ENCODE measurements at regions not wholly inside any gene's neighbourhood (a gene's known extent, or its start where the extent isn't known, plus 50 kb on each side); places are given as distances from the start of the nearest gene placed in this dataset.

GRCh38 chr14:101504096-101504948 is 57.0 kb upstream of the DIO3 start:
- 55% methylated on average over 29 of the region's 32 CpGs for WGBS (ENCODE audit: low lambda C conversion rate)
- in situ Hi-C loops (cut with HindIII; ENCODE audit: extremely low pct_ligation_motif_present, low pct_unique_long_range_greater_than_20kb) = no loop called here
- Histone ChIP-seq H3K79me2 (ENCODE audit: insufficient read depth, low read length) (no peaks in the 10 kb centered on the region), H3K4me3 (replicated peaks in 1 of 3; ENCODE audit: insufficient read depth in 1 of 3, low read depth in 2 of 3, low read length in 3 of 3) (no peak overlapping the region), H3K27me3 (ENCODE audit: control insufficient read depth in 1 of 2, insufficient read depth in 2 of 2, low read length in 2 of 2) (peaks cover 7 to 48% of the 10 kb centered on the region in 2 experiments; a peak in 4 of 5 replicates), H2AFZ (ENCODE audit: low read length) (no peak overlapping the region), H3K9ac (ENCODE audit: insufficient read depth, low read depth, low read length) (no peak overlapping the region), H3K36me3 (replicated peaks in 1 of 2; ENCODE audit: control insufficient read depth in 1 of 2, insufficient read depth in 2 of 2, low read length in 2 of 2) (no peaks in the 10 kb centered on the region), H3K9me3 (ENCODE audit: low read length) (no peaks in the 10 kb centered on the region; the same call in 1 of the 2 replicates), H3K4me1 (ENCODE audit: insufficient read depth, low read length) (peaks cover 15% of the 10 kb centered on the region), H3K27ac (ENCODE audit: extremely low read length, insufficient read depth, low read length) (no peak overlapping the region), H3K4me2 (ENCODE audit: low read depth, low read length) (no peak overlapping the region), H4K20me1 (ENCODE audit: insufficient read depth, low read length) (no peaks in the 10 kb centered on the region)
- no peak for FAIRE-seq
- ChIA-PET CTCF (ENCODE audit: low intra/inter-chr PET ratio, low total read pairs) (no interaction called here), POLR2A (no interaction called here)
- no peak for TF ChIP-seq ZNF350 (CRISPR knock-in tag; IDR thresholded peaks at IDR 0.05; ENCODE audit: borderline replicate concordance, low read depth)
- TF ChIP-seq CBFB (CRISPR knock-in tag; IDR thresholded peaks at IDR 0.05) = no peak
- no peak for TF ChIP-seq CBX5 (CRISPR knock-in tag; IDR thresholded peaks at IDR 0.05; ENCODE audit: borderline replicate concordance)
- TF ChIP-seq NCOA5 (CRISPR knock-in tag; IDR thresholded peaks at IDR 0.05) = no peak
- no peak for TF ChIP-seq RARA (CRISPR knock-in tag; IDR thresholded peaks at IDR 0.05)
- TF ChIP-seq TOPORS (CRISPR knock-in tag; IDR thresholded peaks at IDR 0.05) = no peak
- no peak for TF ChIP-seq ZNF567 (CRISPR knock-in tag; IDR thresholded peaks at IDR 0.05; ENCODE audit: borderline replicate concordance)
- TF ChIP-seq ZNF781 (CRISPR knock-in tag; IDR thresholded peaks at IDR 0.05; ENCODE audit: borderline replicate concordance, not compliant biosample characterization) = no peak
- no peak for TF ChIP-seq TCF7L2 (IDR thresholded peaks at IDR 0.05; ENCODE audit: low read depth, low read length)
- TF ChIP-seq ZFP36L2 (CRISPR knock-in tag; IDR thresholded peaks at IDR 0.05) = no peak
- no peak for TF ChIP-seq XRCC5 (optimal IDR thresholded peaks at IDR 0.05; ENCODE audit: low read length)
- no peak for TF ChIP-seq ZFP82 (CRISPR knock-in tag; IDR thresholded peaks at IDR 0.05; ENCODE audit: borderline replicate concordance)
- no peak for TF ChIP-seq ZNF574 (CRISPR knock-in tag; IDR thresholded peaks at IDR 0.05)
- TF ChIP-seq NFRKB (IDR thresholded peaks at IDR 0.05) = no peak
- TF ChIP-seq BRD4 (CRISPR knock-in tag; IDR thresholded peaks at IDR 0.05) = no peak
- TF ChIP-seq MEF2D (CRISPR knock-in tag; IDR thresholded peaks at IDR 0.05) = no peak
- no TSS peak for BruUV-seq (replicated peaks)
- DNase-seq (ENCODE audit: low spot score) = no peak
- ATAC-seq = no peak
- intact Hi-C loops (cut with micrococcal nuclease; ENCODE audit: unreplicated experiment) = no loop called here
